Mesothelial cell of epicardium (in vitro differentiated cells): ENCODE measurements at regions not wholly inside any gene's neighbourhood (a gene's known extent, or its start where the extent isn't known, plus 50 kb on each side); places are given as distances from the start of the nearest gene placed in this dataset.

Source experiments
- DNase-seq, 2 experiments: peaks; one replicate each; pipeline ENCODE4 v3.0.0; 2021; ENCODE audit warnings: low spot score in 2 of 2; ENCODE audit not compliant: unreplicated experiment in 2 of 2
- H3K27ac Mint-ChIP-seq: 2 replicates; pipeline ENCODE4 v1.8.0; 2021; ENCODE audit warnings: mixed read lengths
- H3K27me3 Mint-ChIP-seq: 2 replicates; pipeline ENCODE4 v1.8.0; 2021; ENCODE audit warnings: low read depth, mixed read lengths
- H3K36me3 Mint-ChIP-seq: 2 replicates; pipeline ENCODE4 v1.8.0; 2021; ENCODE audit warnings: mixed read lengths
- H3K4me1 Mint-ChIP-seq: 2 replicates; pipeline ENCODE4 v1.8.0; 2021; ENCODE audit warnings: mixed read lengths
- H3K4me3 Mint-ChIP-seq: 2 replicates; pipeline ENCODE4 v1.8.0; 2021; ENCODE audit warnings: mild to moderate bottlenecking, moderate library complexity, mixed read lengths
- H3K9me3 Mint-ChIP-seq: 2 replicates; pipeline ENCODE4 v1.8.0; 2021; ENCODE audit warnings: mixed read lengths
- CTCF ChIP-seq: fragments of 200-600 bp; sonication (generic); IDR thresholded peaks from one replicate; pipeline ENCODE4 v1.5.0; 2021; ENCODE audit warnings: antibody characterized with exemption; ENCODE audit not compliant: unreplicated experiment

GRCh38 chr10:132996603-132997343 lies 54.4 kb upstream of the CFAP46 start:
- Mint-ChIP-seq H3K27ac (no peak overlapping the region), H3K9me3 (no peaks in the 10 kb centered on the region), H3K36me3 (no peaks in the 10 kb centered on the region), H3K4me1 (no peaks in the 10 kb centered on the region), H3K4me3 (no peak overlapping the region), H3K27me3 (peaks cover 25% of the 10 kb centered on the region)
- DNase-seq = no peak
- TF ChIP-seq CTCF = no peak

GRCh38 chr10:132995909-132996602 lies 53.7 kb upstream of the CFAP46 start:
- Mint-ChIP-seq H3K9me3 (no peaks in the 10 kb centered on the region), H3K27me3 (peaks cover 24% of the 10 kb centered on the region), H3K4me3 (no peak overlapping the region), H3K36me3 (no peaks in the 10 kb centered on the region), H3K4me1 (no peaks in the 10 kb centered on the region), H3K27ac (no peak overlapping the region)
- TF ChIP-seq CTCF = no peak
- no peak for DNase-seq

GRCh38 chr10:132994811-132995210 lies 52.4 kb upstream of the CFAP46 start:
- peaks cover 24% of the 10 kb centered on the region for H3K27me3 Mint-ChIP-seq
- no peak overlapping the region for H3K4me3 Mint-ChIP-seq
- H3K9me3 Mint-ChIP-seq = no peaks in the 10 kb centered on the region
- DNase-seq = no peak
- no peak for TF ChIP-seq CTCF
- no peaks in the 10 kb centered on the region for H3K36me3 Mint-ChIP-seq
- no peak overlapping the region for H3K27ac Mint-ChIP-seq
- no peaks in the 10 kb centered on the region for H3K4me1 Mint-ChIP-seq

GRCh38 chr10:132994185-132994796 lies 51.9 kb upstream of the CFAP46 start:
- Mint-ChIP-seq H3K27me3 (peaks cover 21% of the 10 kb centered on the region), H3K27ac (no peak overlapping the region), H3K36me3 (no peaks in the 10 kb centered on the region), H3K4me1 (no peaks in the 10 kb centered on the region), H3K4me3 (no peak overlapping the region), H3K9me3 (no peaks in the 10 kb centered on the region)
- DNase-seq = no peak
- TF ChIP-seq CTCF = no peak

- no peaks in the 10 kb centered on the region for H3K4me1 Mint-ChIP-seq
- no peak for TF ChIP-seq CTCF
- H3K9me3 Mint-ChIP-seq = no peaks in the 10 kb centered on the region
- DNase-seq = no peak
- no peak overlapping the region for H3K4me3 Mint-ChIP-seq
- no peaks in the 10 kb centered on the region for H3K36me3 Mint-ChIP-seq
- peaks cover 18% of the 10 kb centered on the region for H3K27me3 Mint-ChIP-seq
- H3K27ac Mint-ChIP-seq = no peak overlapping the region
Observed at GRCh38 chr10:132993271-132994184, 51.2 kb upstream of the CFAP46 start.
